NOMO-1 (cell line): ENCODE measurements at regions not wholly inside any gene's neighbourhood (a gene's known extent, or its start where the extent isn't known, plus 50 kb on each side); places are given as distances from the start of the nearest gene placed in this dataset.

ENCODE experiments used
- DNase-seq, 2 experiments: peaks; one replicate each; lab custom pipeline; 2025; ENCODE audit not compliant: unreplicated experiment in 2 of 2; lab: John Stamatoyannopoulos, UW

GRCh38 chr2:57728691-57729090 is 317.9 kb upstream of the VRK2 start:
- no peak for DNase-seq

DNA sequence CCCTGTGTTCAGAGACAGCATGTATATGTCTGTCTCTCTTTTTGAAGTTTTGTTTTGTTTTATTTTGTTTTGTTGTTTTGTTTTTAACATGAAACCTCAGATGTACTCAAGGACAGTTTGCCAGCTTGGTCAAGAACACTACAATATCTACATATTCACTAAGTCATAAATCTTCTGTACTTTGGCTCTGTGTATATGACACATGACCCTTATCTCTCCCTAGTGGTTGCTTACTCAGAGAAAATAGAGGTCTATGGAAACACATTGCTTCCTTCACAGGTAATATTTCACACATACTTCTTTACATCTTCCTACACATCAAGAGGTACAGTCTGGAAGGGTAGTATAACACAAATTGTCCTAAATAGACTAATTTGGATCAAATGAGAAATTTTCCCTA is 312.6 kb upstream of the VRK2 start:
- DNase-seq = no peak

- no peak for DNase-seq
Observed at GRCh38 chr2:57740891-57741290, 305.7 kb upstream of the VRK2 start.

- DNase-seq = no peak
Observed at GRCh38 chr2:57753636-57754035, 293.0 kb upstream of the VRK2 start.

GRCh38 chr2:57758686-57759085 is 287.9 kb upstream of the VRK2 start:
- DNase-seq = no peak

GRCh38 chr2:57759131-57759530 is 287.5 kb upstream of the VRK2 start:
- no peak for DNase-seq

GRCh38 chr2:57759822-57760300 is 286.7 kb upstream of the VRK2 start:
- DNase-seq = peak; percentile 52 to 62

GRCh38 chr2:57760381-57760801 is 286.2 kb upstream of the VRK2 start:
- DNase-seq = peak in 1 of 2 experiments; percentile 6

DNA sequence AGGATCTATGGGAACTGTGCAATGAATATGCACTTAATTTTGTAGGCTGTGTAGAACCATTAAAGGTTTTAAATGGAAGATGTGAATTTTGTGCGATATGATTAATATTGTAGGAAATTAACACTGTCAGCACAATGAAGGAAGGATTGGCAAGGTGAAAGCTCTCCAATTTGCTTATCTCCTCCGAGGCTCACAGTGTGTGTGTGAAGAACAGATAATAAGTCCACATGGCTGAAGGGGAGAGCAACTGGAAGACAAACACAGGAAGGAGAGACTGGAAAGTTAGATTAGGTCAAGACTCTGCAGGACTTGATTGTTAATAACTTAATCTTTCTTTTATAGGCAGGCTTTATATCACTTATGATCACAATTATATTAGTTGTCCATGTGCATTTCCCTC is 269.7 kb upstream of the VRK2 start:
- no peak for DNase-seq

GRCh38 chr2:57782587-57782986 is 264.0 kb upstream of the VRK2 start:
- no peak for DNase-seq

- no peak for DNase-seq
Observed at GRCh38 chr2:57793310-57793709, 253.3 kb upstream of the VRK2 start.

- DNase-seq = no peak
Observed at GRCh38 chr2:57796527-57796926, 250.1 kb upstream of the VRK2 start.

- no peak for DNase-seq
Observed at GRCh38 chr2:57798346-57798745, 248.3 kb upstream of the VRK2 start.

GRCh38 chr2:57802243-57802642 is 244.4 kb upstream of the VRK2 start:
- no peak for DNase-seq

GRCh38 chr2:57804971-57805370 is 241.6 kb upstream of the VRK2 start:
- no peak for DNase-seq

GRCh38 chr2:57806449-57806968 is 240.1 kb upstream of the VRK2 start:
- no peak for DNase-seq

DNA sequence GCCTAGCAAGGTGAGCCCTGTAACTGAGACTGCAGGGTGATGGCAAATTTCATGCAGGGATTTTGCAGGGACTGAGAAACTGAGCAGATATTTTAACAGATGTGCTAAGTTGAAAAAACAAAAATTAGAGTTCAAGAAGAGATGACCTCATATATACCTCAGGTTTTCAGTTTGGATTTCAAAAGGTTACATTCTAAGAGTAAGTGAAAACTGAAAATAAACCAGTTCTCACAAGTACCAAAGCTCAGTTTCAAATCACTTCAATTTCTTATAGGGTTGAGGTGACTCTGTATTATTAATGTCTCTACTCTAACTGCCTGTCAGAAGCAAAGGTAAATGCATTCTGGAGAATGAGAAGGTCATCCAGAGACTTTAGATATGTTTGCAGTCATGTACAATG is 237.4 kb upstream of the VRK2 start:
- DNase-seq = no peak

DNA sequence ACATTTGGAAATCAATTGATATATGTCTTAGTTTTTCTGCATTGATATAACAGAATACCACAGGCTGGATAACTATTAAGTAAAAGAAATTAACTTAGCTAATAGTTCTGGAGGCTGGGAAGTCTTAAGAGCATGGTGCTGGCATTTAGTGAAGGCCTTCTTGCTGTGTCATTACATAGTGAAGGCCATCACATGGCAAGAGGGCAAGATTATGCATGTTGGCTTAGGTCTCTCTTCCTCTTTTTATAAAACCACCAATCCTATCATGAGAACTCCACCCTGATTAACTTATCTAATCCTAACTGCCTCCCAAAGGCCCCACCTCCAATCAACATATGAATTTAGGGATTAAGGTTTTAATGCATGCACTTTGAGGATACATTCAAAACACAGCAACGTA is 225.5 kb upstream of the VRK2 start:
- DNase-seq = peak in 1 of 2 experiments; percentile 18

DNA sequence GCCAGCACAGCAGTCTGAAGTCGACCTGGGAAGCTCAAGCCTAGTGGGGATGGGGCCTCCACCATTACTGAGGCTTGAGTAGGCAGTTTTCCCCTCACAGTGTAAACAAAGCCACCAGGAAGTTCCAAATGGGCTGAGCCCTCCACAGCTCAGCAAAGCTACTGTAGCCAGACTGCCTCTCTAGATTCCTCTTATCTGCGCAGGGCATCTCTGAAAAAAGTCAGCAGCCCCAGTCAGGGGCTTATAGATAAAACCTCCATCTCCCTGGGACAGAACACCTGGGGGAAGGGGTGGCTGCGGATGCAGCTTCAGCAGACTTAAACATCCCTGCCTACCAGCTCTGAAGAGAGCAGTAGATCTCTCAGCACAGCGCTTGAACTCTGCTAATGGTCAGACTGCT is 218.4 kb upstream of the VRK2 start:
- no peak for DNase-seq

GRCh38 chr2:57834666-57835065 is 211.9 kb upstream of the VRK2 start:
- DNase-seq = no peak

GRCh38 chr2:57842531-57842930 is 204.1 kb upstream of the VRK2 start:
- DNase-seq = peak in 1 of 2 experiments; percentile 27

DNA sequence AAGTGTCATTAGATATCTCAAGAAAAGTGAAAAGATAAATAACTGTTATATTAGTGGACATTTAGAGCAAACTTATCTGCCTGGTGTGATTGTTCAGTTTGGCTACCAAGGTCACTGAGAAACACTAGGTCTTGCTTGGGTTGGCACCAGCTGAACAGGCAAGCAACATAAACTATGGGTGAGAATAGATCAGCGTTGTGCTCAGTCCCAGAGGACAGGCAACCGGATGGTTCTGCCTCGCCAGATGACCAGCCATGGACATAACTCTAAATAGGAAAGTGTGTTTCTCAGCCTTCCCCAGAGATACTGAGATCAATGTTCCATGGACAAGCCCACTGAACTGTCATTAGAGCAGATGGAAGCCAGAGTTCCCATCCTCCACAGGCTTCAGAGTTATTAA is 203.4 kb upstream of the VRK2 start:
- DNase-seq = no peak

GRCh38 chr2:57848723-57849122 is 197.9 kb upstream of the VRK2 start:
- no peak for DNase-seq
